Liver (tissue), 8 donors: ENCODE measurements at regions not wholly inside any gene's neighbourhood (a gene's known extent, or its start where the extent isn't known, plus 50 kb on each side); places are given as distances from the start of the nearest gene placed in this dataset.

Experiments
- DNase-seq: peaks from one replicate; pipeline ENCODE4 v3.0.0-alpha.2; 2017; ENCODE audit warnings: low spot score
- H3K27ac ChIP-seq, 2 donors: one replicate each; pipeline ENCODE4 v1.7.0; 2013; ENCODE audit warnings: inconsistent platforms in 2 of 2, low read length in 2 of 2, control low read depth in 1 of 2, low read depth in 1 of 2, mild to moderate bottlenecking in 1 of 2
- H3K27me3 ChIP-seq, 4 donors: one replicate each; pipeline versions ENCODE4 v1.6.1 to v1.7.0; 2013; ENCODE audit warnings: low read length in 3 of 4, inconsistent platforms in 1 of 4, mild to moderate bottlenecking in 1 of 4, moderate library complexity in 1 of 4; ENCODE audit not compliant: control insufficient read depth in 4 of 4, insufficient read depth in 4 of 4
- H3K36me3 ChIP-seq, 4 donors: one replicate each; pipeline versions ENCODE4 v1.6.1 to v1.7.0; 2013; ENCODE audit warnings: low read length in 3 of 4, mild to moderate bottlenecking in 3 of 4, low read depth in 1 of 4, moderate library complexity in 1 of 4; ENCODE audit not compliant: control insufficient read depth in 4 of 4, insufficient read depth in 3 of 4
- H3K4me1 ChIP-seq, 4 donors: one replicate each; pipeline versions ENCODE4 v1.6.1 to v1.7.0; 2013; ENCODE audit warnings: low read length in 3 of 4, mild to moderate bottlenecking in 3 of 4, moderate library complexity in 1 of 4; ENCODE audit not compliant: control insufficient read depth in 4 of 4, insufficient read depth in 4 of 4
- H3K4me3 ChIP-seq, 3 donors: one replicate each; pipeline versions ENCODE4 v1.6.1 to v1.7.0; 2013; ENCODE audit warnings: low read length in 3 of 3, control low read depth in 1 of 3, low read depth in 1 of 3, mild to moderate bottlenecking in 1 of 3
- H3K9ac ChIP-seq, 2 donors: one replicate each; pipeline ENCODE4 v1.7.0; 2013; ENCODE audit warnings: low read length in 2 of 2, mild to moderate bottlenecking in 2 of 2, moderate library complexity in 2 of 2, control low read depth in 1 of 2, low read depth in 1 of 2
- H3K9me3 ChIP-seq, 4 donors: one replicate each; pipeline versions ENCODE4 v1.6.1 to v1.7.0; 2013; ENCODE audit warnings: low read length in 3 of 4; ENCODE audit not compliant: control insufficient read depth in 4 of 4
- EGR1 ChIP-seq, 2 donors: IDR thresholded peaks; 2 replicates each; pipeline ENCODE4 v1.6.1; 2016 to 2018; ENCODE audit warnings: antibody characterized with exemption in 2 of 2, low read depth in 2 of 2
- FOXA1 ChIP-seq: IDR thresholded peaks from 2 replicates; pipeline ENCODE4 v1.6.1; 2016; ENCODE audit warnings: antibody characterized with exemption
- FOXA2 ChIP-seq: IDR thresholded peaks from 2 replicates; pipeline ENCODE4 v1.6.1; 2016; ENCODE audit warnings: antibody characterized with exemption
- GABPA ChIP-seq, 2 donors: IDR thresholded peaks in 1 of 2; conservative IDR thresholded peaks in 1 of 2; 2 replicates each; pipeline ENCODE4 v1.6.1; 2016; ENCODE audit warnings: antibody characterized with exemption in 2 of 2, mild to moderate bottlenecking in 1 of 2, moderate library complexity in 1 of 2
- HNF4A ChIP-seq, 2 donors: conservative IDR thresholded peaks; 2 replicates each; pipeline ENCODE4 v1.6.1; 2016; ENCODE audit warnings: antibody characterized with exemption in 2 of 2, mild to moderate bottlenecking in 2 of 2
- HNF4G ChIP-seq: IDR thresholded peaks from 2 replicates; pipeline ENCODE4 v1.6.1; 2016; ENCODE audit warnings: antibody characterized with exemption
- NR2F2 ChIP-seq: IDR thresholded peaks from 2 replicates; pipeline ENCODE4 v1.6.1; 2016; ENCODE audit warnings: antibody characterized with exemption
- SP1 ChIP-seq: IDR thresholded peaks from 2 replicates; pipeline ENCODE4 v1.6.1; 2018; ENCODE audit warnings: antibody characterized with exemption, mild to moderate bottlenecking
- YY1 ChIP-seq: IDR thresholded peaks from 2 replicates; pipeline ENCODE4 v1.6.1; 2016; ENCODE audit warnings: antibody characterized with exemption, mild to moderate bottlenecking
- WGBS: extraction: QIAGEN DNeasy Blood & Tissue Kit; methylation state at CpG from one replicate; pipeline ENCODE4 v1.1.7; 2013; 5-methylcytosine and 5-hydroxymethylcytosine counted together
- TF ChIP-seq, protein P1 (sequence below): IDR thresholded peaks from 2 replicates; pipeline ENCODE4 v1.6.1; 2016; ENCODE audit warnings: antibody characterized with exemption
- TF ChIP-seq, protein P2 (sequence below): fragments of 150-350 bp; IDR thresholded peaks from 2 replicates; pipeline ENCODE4 v1.5.1; 2017; ENCODE audit warnings: improper control_type of control experiment, low read depth, low read length; ENCODE audit not compliant: missing input control
- TF ChIP-seq, protein P3 (sequence below): IDR thresholded peaks from 2 replicates; pipeline ENCODE4 v1.6.1; 2016; ENCODE audit warnings: antibody characterized with exemption
- donor health status: healthy.
- donor health status: healthy.
- donor health status: healthy.
- donor health status: healthy.
- donor health status: healthy.

DNA sequence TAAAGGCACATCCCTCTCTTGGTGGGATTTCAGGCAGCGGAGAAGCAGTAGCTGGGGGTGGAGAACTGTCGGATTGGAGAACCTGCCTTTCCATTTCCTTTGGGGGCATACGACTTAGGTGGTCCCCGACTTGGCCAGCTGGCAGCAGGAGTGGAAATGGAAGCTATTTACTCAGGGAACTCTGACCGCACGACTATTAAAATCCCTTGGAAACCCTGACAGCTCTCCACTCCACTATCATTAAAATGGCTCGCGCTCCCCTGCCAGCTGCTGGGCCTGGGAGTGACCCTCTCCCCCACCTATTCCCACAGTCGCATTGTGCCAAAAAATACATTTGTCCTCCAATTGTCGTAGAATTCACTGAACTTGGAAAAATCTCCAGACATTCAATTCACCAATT lies 77.7 kb upstream of the APCDD1 start:
- Histone ChIP-seq H3K27me3 (peaks cover 0 to 6% (median 1%) of the 10 kb centered on the region in 4 donors), H3K9ac (no peak overlapping the region), H3K36me3 (no peaks in the 10 kb centered on the region), H3K9me3 (no peaks in the 10 kb centered on the region), H3K4me3 (no peak overlapping the region), H3K27ac (no peak overlapping the region), H3K4me1 (no peaks in the 10 kb centered on the region)
- no peak for DNase-seq
- 86% methylated on average over 10 of the region's 10 CpGs for WGBS
- TF ChIP-seq GABPA (IDR thresholded peaks at IDR 0.05 in 1 of 2, conservative IDR thresholded peaks at IDR 0.05 in 1 of 2) (no peak), HNF4G (no peak)
- TF ChIP-seq, protein P1, sequence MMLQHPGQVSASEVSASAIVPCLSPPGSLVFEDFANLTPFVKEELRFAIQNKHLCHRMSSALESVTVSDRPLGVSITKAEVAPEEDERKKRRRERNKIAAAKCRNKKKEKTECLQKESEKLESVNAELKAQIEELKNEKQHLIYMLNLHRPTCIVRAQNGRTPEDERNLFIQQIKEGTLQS: no peak

GRCh38 chr18:10377956-10378355 lies 76.5 kb upstream of the APCDD1 start:
- DNase-seq: no peak
- Histone ChIP-seq H3K4me1 (no peaks in the 10 kb centered on the region), H3K36me3 (no peaks in the 10 kb centered on the region), H3K4me3 (no peak overlapping the region), H3K9ac (no peak overlapping the region), H3K9me3 (no peaks in the 10 kb centered on the region), H3K27ac (no peak overlapping the region), H3K27me3 (peaks cover 0 to 2% (median 1%) of the 10 kb centered on the region in 4 donors)
- TF ChIP-seq FOXA2 (no peak), EGR1 (IDR thresholded peaks at IDR 0.05; ENCODE audit: low read depth in 2 of 2) (no peak)
- WGBS: 69% methylated on average over 1 of the region's 1 CpG

DNA sequence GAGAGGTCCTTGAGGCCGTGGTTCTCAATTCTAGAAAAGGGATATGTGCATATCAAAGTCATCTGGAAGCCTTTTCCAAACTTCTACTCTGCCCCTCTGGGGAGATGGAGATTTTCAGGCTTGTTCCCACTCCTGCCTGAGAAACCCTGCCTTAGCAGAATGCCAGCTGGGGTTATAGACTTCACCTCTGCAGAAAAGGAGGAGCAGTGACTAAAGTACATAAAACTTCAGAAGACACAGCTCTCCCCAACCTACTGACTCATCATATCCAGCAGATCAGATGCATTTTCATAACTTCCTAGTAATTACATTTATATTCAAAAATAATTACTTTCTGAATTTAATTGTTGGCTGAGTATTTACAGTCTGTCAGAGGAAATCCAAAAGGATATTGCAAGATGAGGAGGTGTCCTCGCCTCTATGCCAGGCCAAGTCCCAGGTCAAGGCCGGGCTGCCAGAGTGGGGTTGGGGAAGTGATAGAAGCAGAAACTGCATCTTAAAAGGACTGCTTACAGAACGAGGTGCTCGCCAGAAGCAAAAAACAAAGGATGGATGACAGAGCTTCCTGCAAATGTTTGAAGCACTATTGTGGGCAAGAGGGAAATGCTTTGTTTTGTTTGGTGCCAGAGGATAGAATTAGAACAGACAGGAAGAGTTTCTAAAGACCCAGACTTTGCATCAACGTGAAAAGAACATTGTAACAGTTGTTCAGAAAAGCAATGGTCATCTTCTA lies 75.6 kb upstream of the APCDD1 start:
- Histone ChIP-seq H3K4me3 (no peak overlapping the region), H3K9ac (no peak overlapping the region), H3K27ac (no peak overlapping the region), H3K4me1 (no peaks in the 10 kb centered on the region), H3K9me3 (no peaks in the 10 kb centered on the region), H3K27me3 (peaks cover 0 to 2% (median 1%) of the 10 kb centered on the region in 4 donors), H3K36me3 (no peaks in the 10 kb centered on the region)
- 48% methylated on average over 6 of the region's 6 CpGs for WGBS
- TF ChIP-seq, protein P1: no peak
- TF ChIP-seq FOXA1 (no peak), SP1 (no peak), NR2F2 (no peak), HNF4A (conservative IDR thresholded peaks at IDR 0.05) (no peak), EGR1 (IDR thresholded peaks at IDR 0.05; ENCODE audit: low read depth in 2 of 2) (no peak), YY1 (no peak)
- TF ChIP-seq, protein P2, sequence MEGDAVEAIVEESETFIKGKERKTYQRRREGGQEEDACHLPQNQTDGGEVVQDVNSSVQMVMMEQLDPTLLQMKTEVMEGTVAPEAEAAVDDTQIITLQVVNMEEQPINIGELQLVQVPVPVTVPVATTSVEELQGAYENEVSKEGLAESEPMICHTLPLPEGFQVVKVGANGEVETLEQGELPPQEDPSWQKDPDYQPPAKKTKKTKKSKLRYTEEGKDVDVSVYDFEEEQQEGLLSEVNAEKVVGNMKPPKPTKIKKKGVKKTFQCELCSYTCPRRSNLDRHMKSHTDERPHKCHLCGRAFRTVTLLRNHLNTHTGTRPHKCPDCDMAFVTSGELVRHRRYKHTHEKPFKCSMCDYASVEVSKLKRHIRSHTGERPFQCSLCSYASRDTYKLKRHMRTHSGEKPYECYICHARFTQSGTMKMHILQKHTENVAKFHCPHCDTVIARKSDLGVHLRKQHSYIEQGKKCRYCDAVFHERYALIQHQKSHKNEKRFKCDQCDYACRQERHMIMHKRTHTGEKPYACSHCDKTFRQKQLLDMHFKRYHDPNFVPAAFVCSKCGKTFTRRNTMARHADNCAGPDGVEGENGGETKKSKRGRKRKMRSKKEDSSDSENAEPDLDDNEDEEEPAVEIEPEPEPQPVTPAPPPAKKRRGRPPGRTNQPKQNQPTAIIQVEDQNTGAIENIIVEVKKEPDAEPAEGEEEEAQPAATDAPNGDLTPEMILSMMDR: no peak
- TF ChIP-seq, protein P3, sequence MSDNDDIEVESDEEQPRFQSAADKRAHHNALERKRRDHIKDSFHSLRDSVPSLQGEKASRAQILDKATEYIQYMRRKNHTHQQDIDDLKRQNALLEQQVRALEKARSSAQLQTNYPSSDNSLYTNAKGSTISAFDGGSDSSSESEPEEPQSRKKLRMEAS: no peak
- DNase-seq: no peak
